ENCODE measurements at regions not wholly inside any gene's neighbourhood (a gene's known extent, or its start where the extent isn't known, plus 50 kb on each side); places are given as distances from the start of the nearest gene placed in this dataset.

GRCh38 chr12:59096246-59096645 lies 175.9 kb upstream of the LRIG3 start:
- H3K4me2 ChIP-seq (ENCODE audit: extremely low read depth, insufficient read depth, low read length) = no peak overlapping the region
- no peak overlapping the region for H3K9ac ChIP-seq (ENCODE audit: insufficient read depth, low read length)
- no peak for DNase-seq (ENCODE audit: low read depth in 2 of 2)
- H3K4me1 ChIP-seq (ENCODE audit: control insufficient read depth, extremely low read depth, insufficient read depth, low read length) = peaks cover 3% of the 10 kb centered on the region
- H3K27me3 ChIP-seq (ENCODE audit: control insufficient read depth, insufficient read depth, low read length) = no peaks in the 10 kb centered on the region
- no peak overlapping the region for H2AFZ ChIP-seq (ENCODE audit: low read length)
- H3K79me2 ChIP-seq (ENCODE audit: control insufficient read depth, insufficient read depth, low read length) = no peaks in the 10 kb centered on the region
- no peaks in the 10 kb centered on the region for H3K9me3 ChIP-seq (ENCODE audit: control insufficient read depth, insufficient read depth, low read depth, low read length)
- H4K20me1 ChIP-seq (ENCODE audit: control insufficient read depth, extremely low read depth, insufficient read depth, low read length) = no peaks in the 10 kb centered on the region
- TF ChIP-seq CTCF (conservative IDR thresholded peaks at IDR 0.05 in 1 of 2, IDR thresholded peaks at IDR 0.05 in 1 of 2; ENCODE audit: low read depth in 1 of 2, low read length in 2 of 2) = no peak
- TF ChIP-seq EZH2 (IDR thresholded peaks at IDR 0.05; ENCODE audit: low read length, missing control alignments) = no peak
- H3K27ac ChIP-seq (ENCODE audit: insufficient read depth, low read length) = no peak overlapping the region
- no peaks in the 10 kb centered on the region for H3K36me3 ChIP-seq (ENCODE audit: control insufficient read depth, insufficient read depth, low read length)
- H3K4me3 ChIP-seq (replicated peaks in 1 of 4; ENCODE audit: control extremely low read depth in 1 of 4, insufficient read depth in 1 of 4, low read depth in 3 of 4, low read length in 4 of 4) = no peak overlapping the region

DNA sequence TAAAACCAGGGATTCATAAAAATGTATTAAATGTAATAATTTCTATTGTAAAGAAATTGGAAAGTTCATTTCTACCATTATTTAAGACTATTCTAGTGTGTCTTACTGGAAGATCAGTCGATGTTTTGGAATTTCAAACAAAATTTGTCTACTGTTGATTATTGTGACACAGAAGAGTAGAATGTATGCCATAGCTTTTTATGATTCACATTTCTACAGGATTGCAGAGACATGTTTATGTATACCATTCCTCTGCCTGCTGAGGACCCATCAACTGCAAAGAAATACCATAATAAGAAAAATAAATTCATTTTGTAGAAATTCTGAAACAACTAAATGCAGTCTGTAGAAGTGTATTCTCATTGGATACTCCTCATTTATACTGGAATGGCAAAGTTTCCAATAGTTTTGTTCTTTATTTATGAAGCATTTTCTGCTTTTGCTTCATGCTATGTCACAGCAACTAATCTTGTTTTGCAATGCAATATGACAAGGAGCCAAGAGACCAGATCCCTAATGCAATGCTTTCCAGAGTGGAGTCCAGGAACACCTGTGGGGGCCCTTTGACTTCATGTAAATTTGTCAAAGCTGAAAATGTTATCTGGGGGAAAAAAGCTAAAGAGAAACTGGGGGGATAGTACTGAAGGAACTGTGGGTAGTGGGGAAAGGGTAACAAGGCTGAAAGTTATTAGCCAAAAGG lies 172.9 kb upstream of the LRIG3 start:
- peak in 1 of 2 donors; percentile 58 for DNase-seq (ENCODE audit: low read depth in 2 of 2)
- TF ChIP-seq EZH2 (IDR thresholded peaks at IDR 0.05; ENCODE audit: low read length, missing control alignments) (no peak), CTCF (conservative IDR thresholded peaks at IDR 0.05 in 1 of 2, IDR thresholded peaks at IDR 0.05 in 1 of 2; ENCODE audit: low read depth in 1 of 2, low read length in 2 of 2) (no peak)

DNA sequence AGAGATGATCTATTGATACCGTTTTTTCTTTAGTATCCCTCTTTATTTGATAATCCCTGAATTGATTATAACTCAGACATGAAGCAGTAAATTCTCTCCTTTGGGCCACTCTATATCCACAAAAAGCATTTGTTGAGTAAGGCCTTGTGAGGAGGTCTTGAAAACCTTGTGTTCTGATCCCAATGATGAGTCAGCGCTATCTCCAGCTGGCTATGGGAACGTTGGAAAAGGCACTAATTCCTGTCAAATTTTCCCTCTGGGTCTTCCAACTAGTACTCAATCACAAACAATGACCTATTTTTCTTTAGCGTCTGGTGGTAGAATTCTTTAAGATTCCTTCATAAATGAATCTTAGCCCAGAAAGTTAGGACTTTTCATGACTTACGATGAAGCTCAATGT lies 168.4 kb upstream of the LRIG3 start:
- Histone ChIP-seq H3K27me3 (ENCODE audit: control insufficient read depth, insufficient read depth, low read length) (no peaks in the 10 kb centered on the region), H3K27ac (ENCODE audit: insufficient read depth, low read length) (no peak overlapping the region), H3K9me3 (ENCODE audit: control insufficient read depth, insufficient read depth, low read depth, low read length) (no peaks in the 10 kb centered on the region), H3K9ac (ENCODE audit: insufficient read depth, low read length) (no peak overlapping the region), H3K79me2 (ENCODE audit: control insufficient read depth, insufficient read depth, low read length) (no peaks in the 10 kb centered on the region), H4K20me1 (ENCODE audit: control insufficient read depth, extremely low read depth, insufficient read depth, low read length) (no peaks in the 10 kb centered on the region), H3K4me1 (ENCODE audit: control insufficient read depth, extremely low read depth, insufficient read depth, low read length) (peaks cover 24% of the 10 kb centered on the region), H3K4me2 (ENCODE audit: extremely low read depth, insufficient read depth, low read length) (no peak overlapping the region), H2AFZ (ENCODE audit: low read length) (no peak overlapping the region), H3K4me3 (replicated peaks in 1 of 4; ENCODE audit: control extremely low read depth in 1 of 4, insufficient read depth in 1 of 4, low read depth in 3 of 4, low read length in 4 of 4) (no peak overlapping the region), H3K36me3 (ENCODE audit: control insufficient read depth, insufficient read depth, low read length) (no peaks in the 10 kb centered on the region)
- TF ChIP-seq EZH2 (IDR thresholded peaks at IDR 0.05; ENCODE audit: low read length, missing control alignments) = no peak
- TF ChIP-seq CTCF (conservative IDR thresholded peaks at IDR 0.05 in 1 of 2, IDR thresholded peaks at IDR 0.05 in 1 of 2; ENCODE audit: low read depth in 1 of 2, low read length in 2 of 2) = no peak
- peak; percentile 61 to 78 for DNase-seq (ENCODE audit: low read depth in 2 of 2)

More for the DNA sequence above, 172.9 kb upstream of the LRIG3 start:
- Histone ChIP-seq H3K9me3 (ENCODE audit: control insufficient read depth, insufficient read depth, low read depth, low read length) (no peaks in the 10 kb centered on the region), H4K20me1 (ENCODE audit: control insufficient read depth, extremely low read depth, insufficient read depth, low read length) (no peaks in the 10 kb centered on the region), H2AFZ (ENCODE audit: low read length) (no peak overlapping the region), H3K4me1 (ENCODE audit: control insufficient read depth, extremely low read depth, insufficient read depth, low read length) (peaks cover 7% of the 10 kb centered on the region), H3K27me3 (ENCODE audit: control insufficient read depth, insufficient read depth, low read length) (no peaks in the 10 kb centered on the region), H3K4me3 (replicated peaks in 1 of 4; ENCODE audit: control extremely low read depth in 1 of 4, insufficient read depth in 1 of 4, low read depth in 3 of 4, low read length in 4 of 4) (no peak overlapping the region), H3K79me2 (ENCODE audit: control insufficient read depth, insufficient read depth, low read length) (no peaks in the 10 kb centered on the region), H3K4me2 (ENCODE audit: extremely low read depth, insufficient read depth, low read length) (no peak overlapping the region), H3K27ac (ENCODE audit: insufficient read depth, low read length) (no peak overlapping the region), H3K9ac (ENCODE audit: insufficient read depth, low read length) (no peak overlapping the region), H3K36me3 (ENCODE audit: control insufficient read depth, insufficient read depth, low read length) (no peaks in the 10 kb centered on the region)
